AG04450 (cell line): ENCODE measurements at regions not wholly inside any gene's neighbourhood (a gene's known extent, or its start where the extent isn't known, plus 50 kb on each side); places are given as distances from the start of the nearest gene placed in this dataset.

Experiments used
- CTCF ChIA-PET: fragments of 300-600, 350-600 bp; formaldehyde crosslinking; extraction: SDS; loops from one replicate; lab custom pipeline; 2022; ENCODE audit warnings: antibody characterized with exemption, inconsistent platforms; lab: Charles Lee
- POLR2A ChIA-PET: fragments of 350-600 bp; formaldehyde crosslinking; extraction: SDS; loops from one replicate; lab custom pipeline; 2021; ENCODE audit warnings: antibody characterized with exemption, inconsistent platforms; lab: Yijun Ruan, JAX
- DNase-seq: peaks from one replicate; pipeline ENCODE4 v3.0.0-alpha.2; 2011; ENCODE audit warnings: low read depth, low spot score
- H3K27ac ChIP-seq: one replicate; pipeline ENCODE4 v1.5.1; 2012; ENCODE audit warnings: low read depth, low read length, control low read depth
- H3K27me3 ChIP-seq: one replicate; pipeline ENCODE4 v1.6.0; 2012; ENCODE audit warnings: low read length; ENCODE audit not compliant: control insufficient read depth, insufficient read depth
- H3K4me3 ChIP-seq: 2 replicates; pipeline ENCODE4 v1.5.1; 2011; ENCODE audit warnings: mild to moderate bottlenecking, low read depth, low read length, control low read depth
- H3K9me3 ChIP-seq: 2 replicates; pipeline ENCODE4 v1.5.1; 2012; ENCODE audit warnings: low read length; ENCODE audit not compliant: control insufficient read depth, insufficient read depth
- TF ChIP-seq, protein P1 (sequence below): IDR thresholded peaks from 2 replicates; pipeline ENCODE4 v1.5.1; 2011; ENCODE audit warnings: low read depth, low read length, control low read depth, inconsistent platforms

GRCh38 chr9:129332581-129332980 lies 154.5 kb upstream of the IER5L start:
- Histone ChIP-seq H3K4me3 (no peak overlapping the region), H3K9me3 (peaks cover 11% of the 10 kb centered on the region), H3K27ac (peak overlapping the region; percentile 57), H3K27me3 (no peaks in the 10 kb centered on the region)
- POLR2A ChIA-PET: no interaction called here
- no peak for DNase-seq
- CTCF ChIA-PET: interaction anchor here (0.8 kb wide), 1 partner anchor 159 kb away, joined by 3 read pairs; no protein-coding TSS in a partner anchor
- TF ChIP-seq, protein P1, sequence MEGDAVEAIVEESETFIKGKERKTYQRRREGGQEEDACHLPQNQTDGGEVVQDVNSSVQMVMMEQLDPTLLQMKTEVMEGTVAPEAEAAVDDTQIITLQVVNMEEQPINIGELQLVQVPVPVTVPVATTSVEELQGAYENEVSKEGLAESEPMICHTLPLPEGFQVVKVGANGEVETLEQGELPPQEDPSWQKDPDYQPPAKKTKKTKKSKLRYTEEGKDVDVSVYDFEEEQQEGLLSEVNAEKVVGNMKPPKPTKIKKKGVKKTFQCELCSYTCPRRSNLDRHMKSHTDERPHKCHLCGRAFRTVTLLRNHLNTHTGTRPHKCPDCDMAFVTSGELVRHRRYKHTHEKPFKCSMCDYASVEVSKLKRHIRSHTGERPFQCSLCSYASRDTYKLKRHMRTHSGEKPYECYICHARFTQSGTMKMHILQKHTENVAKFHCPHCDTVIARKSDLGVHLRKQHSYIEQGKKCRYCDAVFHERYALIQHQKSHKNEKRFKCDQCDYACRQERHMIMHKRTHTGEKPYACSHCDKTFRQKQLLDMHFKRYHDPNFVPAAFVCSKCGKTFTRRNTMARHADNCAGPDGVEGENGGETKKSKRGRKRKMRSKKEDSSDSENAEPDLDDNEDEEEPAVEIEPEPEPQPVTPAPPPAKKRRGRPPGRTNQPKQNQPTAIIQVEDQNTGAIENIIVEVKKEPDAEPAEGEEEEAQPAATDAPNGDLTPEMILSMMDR: no peak

GRCh38 chr9:129331772-129332500 lies 153.9 kb upstream of the IER5L start:
- peaks cover 11% of the 10 kb centered on the region for H3K9me3 ChIP-seq
- no peaks in the 10 kb centered on the region for H3K27me3 ChIP-seq
- POLR2A ChIA-PET: no interaction called here
- H3K4me3 ChIP-seq: no peak overlapping the region
- CTCF ChIA-PET: interaction anchor here (0.8 kb wide), 1 partner anchor 158 kb away, joined by 3 read pairs; no protein-coding TSS in a partner anchor
- DNase-seq: no peak
- H3K27ac ChIP-seq: peak overlapping the region; percentile 57
- TF ChIP-seq, protein P1: no peak

DNA sequence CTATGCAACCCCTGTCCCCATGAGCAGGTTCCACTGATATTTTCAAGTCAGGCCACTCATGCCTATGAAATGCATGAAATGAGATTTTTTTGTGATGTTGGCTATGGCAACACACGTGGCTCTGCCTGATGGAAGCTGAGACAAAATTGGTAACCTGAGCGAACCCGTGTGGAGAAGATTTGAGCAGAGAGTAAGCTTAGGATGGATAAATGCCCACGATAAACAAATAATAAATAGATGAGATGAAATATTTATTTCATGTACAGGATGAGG lies 153.4 kb upstream of the IER5L start:
- ChIA-PET POLR2A (interaction anchor here (1.0 kb wide), 1 partner anchor 11 kb away, joined by 3 read pairs; no protein-coding TSS in a partner anchor), CTCF (no interaction called here)
- TF ChIP-seq, protein P1: no peak
- Histone ChIP-seq H3K27ac (no peak overlapping the region), H3K4me3 (no peak overlapping the region), H3K27me3 (no peaks in the 10 kb centered on the region), H3K9me3 (peaks cover 11% of the 10 kb centered on the region)
- DNase-seq: no peak

DNA sequence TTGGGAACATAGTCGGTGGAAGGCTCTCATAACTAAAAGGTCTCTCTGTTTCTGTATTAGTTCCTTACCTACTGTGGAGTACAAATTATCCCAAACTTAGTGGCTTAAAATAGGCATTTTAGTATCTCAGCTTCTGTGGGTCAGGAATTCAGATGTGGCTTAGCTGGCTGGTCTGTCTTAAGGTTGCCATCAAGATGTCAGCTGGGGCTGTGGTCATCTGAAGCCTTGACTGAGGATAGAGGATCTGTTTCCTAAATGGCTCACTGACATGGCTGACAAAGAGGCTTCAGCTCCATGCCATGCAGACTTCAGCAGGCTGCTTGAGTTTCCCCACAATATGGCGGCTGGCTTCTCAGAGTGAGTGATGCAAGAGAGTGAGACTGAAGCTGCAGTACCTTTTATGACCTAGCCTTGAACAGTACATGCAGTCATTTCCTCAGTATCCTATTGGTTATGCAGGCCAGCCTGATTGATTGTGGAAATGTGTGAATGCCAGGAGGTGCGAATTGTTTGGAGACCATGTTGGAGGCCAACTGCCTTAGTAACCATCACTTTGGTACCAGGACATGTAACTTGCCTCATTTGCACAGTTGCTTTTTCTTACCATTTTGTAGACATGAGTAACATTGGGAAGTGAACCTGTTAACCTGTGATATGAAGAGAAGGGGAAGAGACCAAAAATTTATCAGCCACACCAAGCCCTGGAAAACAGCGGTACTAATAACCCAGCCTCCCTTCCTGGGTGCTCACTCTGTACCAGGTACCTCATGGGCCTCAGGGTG lies 152.8 kb upstream of the IER5L start:
- DNase-seq: no peak
- Histone ChIP-seq H3K27ac (no peak overlapping the region), H3K4me3 (no peak overlapping the region), H3K27me3 (no peaks in the 10 kb centered on the region), H3K9me3 (peaks cover 11% of the 10 kb centered on the region)
- TF ChIP-seq, protein P1: no peak
- ChIA-PET CTCF (no interaction called here), POLR2A (interaction anchor here (1.0 kb wide), 1 partner anchor 10 kb away, joined by 3 read pairs; no protein-coding TSS in a partner anchor)
